ENCODE measurements at regions not wholly inside any gene's neighbourhood (a gene's known extent, or its start where the extent isn't known, plus 50 kb on each side); places are given as distances from the start of the nearest gene placed in this dataset.

DNA sequence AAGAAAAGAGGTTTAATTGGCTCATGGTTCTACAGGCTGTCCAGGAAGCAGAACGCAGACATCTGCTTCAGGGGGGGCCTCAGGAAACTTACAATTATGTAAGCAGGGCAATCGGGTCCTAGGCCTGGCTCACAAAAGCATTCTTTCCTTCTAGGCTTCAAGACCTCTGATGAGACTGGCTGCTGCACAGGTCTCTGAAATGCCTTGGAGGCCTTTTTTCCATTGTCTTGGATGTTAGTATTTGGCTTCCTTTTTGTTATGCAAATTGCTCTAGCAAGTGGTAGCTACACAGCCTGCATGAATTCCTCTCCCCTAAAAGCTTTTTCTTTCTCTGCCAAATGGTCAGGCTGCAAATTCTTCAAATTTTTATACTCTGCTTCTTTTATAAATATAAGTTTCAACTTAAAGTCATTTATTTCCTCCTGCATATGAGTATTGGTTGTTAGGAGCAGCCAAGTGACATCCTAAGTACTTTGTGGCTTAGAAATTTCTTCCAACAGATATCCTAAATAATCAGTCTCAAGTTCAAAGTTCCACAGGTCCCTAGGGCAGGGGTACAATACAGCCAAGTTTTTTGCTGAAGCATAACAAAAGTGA lies 83.1 kb upstream of the SEMA3A start:
- no peak for DNase-seq

DNA sequence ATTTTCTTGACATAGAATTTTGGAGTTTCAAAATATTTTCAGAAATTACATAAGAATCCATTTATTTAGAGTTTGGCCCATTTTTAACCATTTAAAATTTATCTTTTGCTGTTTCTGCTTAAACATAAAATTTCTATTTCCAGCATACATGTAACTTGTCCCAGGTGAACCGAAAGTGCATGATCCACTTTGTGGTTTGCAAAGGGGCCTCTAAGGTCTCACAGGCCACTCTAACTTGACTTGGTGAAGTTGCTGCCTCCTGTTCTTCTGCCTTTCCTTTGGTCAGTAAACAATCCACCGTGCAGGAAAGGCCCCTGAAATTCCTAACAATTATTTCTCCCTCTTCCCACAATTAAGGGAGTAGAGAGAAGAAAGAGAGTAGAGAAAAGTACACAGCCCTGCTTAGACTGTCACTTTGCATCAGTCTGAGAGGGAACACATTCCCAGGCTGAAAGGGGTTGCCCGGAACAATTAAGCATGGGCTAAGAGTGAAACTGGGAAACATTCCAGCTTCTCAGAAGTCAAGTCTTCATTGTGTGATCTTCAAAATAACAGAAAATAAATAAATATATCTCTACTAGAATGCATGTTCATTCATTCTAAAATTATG lies 79.5 kb upstream of the SEMA3A start:
- DNase-seq: no peak

DNA sequence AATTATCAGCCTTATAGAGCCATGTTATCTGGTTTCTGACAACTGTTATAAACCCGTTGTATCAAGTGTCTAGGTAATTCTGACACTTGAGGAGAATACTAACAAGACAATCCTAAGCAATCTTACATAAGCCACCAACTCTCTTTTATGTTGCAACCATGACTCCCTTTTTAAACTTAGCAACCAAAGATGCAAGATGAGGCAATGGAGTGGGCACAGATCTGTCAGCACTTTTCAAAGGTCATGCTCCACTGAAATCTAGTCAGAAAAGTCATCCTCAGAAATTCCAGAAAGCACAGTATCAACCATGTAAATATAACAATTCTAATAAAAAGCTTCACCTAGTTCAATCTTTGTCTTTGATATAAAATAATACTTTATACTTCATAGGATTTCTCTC lies 77.0 kb upstream of the SEMA3A start:
- no peak for DNase-seq

- DNase-seq: no peak
Measured at GRCh38 chr7:84264396-84264795, 69.8 kb upstream of the SEMA3A start.

GRCh38 chr7:84263106-84263505 lies 68.5 kb upstream of the SEMA3A start:
- no peak for DNase-seq

GRCh38 chr7:84261509-84261908 lies 66.9 kb upstream of the SEMA3A start:
- DNase-seq: no peak

DNA sequence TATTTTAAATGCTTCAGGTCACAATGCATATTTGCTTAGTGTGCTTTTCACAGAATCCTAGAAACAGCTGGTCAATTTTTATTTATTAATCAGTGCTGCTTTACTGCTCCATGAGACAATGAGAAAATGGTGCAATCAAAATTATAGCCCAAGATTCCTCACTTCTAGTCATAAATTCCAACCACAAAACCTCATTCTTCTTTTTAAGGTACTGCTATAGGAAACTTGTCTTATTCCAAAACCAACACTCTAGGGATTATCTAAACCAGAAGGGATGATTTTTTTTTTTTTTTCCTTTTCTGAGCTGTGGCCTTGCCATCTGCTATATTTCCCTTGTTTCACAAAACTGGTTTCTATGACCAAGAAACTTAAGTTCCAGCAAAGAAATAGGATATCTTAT lies 64.0 kb upstream of the SEMA3A start:
- DNase-seq: no peak

GRCh38 chr7:84256571-84256971 lies 62.0 kb upstream of the SEMA3A start:
- DNase-seq: no peak

GRCh38 chr7:84251277-84251781 lies 56.7 kb upstream of the SEMA3A start:
- no peak for DNase-seq

DNA sequence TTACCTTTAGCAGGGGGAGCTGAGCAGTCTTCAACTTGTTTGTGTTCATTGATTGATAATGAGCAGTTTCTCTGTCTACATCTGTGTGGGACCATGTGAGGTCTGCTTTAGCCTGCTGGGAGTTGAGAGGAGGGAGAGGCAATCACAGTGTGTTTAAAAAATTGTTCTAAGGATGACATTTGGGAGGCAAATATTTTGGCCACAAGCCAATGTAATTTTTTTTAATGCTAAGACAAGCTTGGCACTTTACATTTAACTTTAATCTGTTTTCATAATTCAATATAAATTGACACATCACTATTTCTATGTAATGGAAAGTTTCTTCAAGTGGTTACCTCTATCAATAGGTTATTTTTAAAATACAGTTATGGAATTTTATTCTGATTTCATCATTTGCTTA lies 55.9 kb upstream of the SEMA3A start:
- no peak for DNase-seq

- no peak for DNase-seq
Measured at GRCh38 chr7:84249656-84250055, 55.1 kb upstream of the SEMA3A start.

GRCh38 chr7:84248843-84249242 lies 54.3 kb upstream of the SEMA3A start:
- no peak for DNase-seq

DNA sequence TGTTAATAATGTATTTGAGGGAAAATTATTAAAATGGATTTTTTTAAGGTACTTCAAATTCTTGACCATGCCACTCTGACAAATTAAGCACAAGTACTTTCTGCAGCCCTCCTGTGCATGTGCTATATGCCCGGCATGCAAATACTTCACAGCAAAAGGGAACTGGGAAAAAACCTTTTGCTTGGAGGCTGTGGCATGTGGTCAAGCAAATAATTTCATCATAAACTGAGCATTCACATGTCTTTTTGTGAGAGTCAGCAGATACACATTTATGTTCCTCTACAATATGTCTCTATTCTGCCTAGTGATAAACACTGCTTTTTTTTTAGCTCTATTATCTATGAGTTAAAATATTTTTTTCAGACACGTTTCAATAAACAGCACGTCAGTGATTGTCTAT lies 53.7 kb upstream of the SEMA3A start:
- DNase-seq: no peak

DNA sequence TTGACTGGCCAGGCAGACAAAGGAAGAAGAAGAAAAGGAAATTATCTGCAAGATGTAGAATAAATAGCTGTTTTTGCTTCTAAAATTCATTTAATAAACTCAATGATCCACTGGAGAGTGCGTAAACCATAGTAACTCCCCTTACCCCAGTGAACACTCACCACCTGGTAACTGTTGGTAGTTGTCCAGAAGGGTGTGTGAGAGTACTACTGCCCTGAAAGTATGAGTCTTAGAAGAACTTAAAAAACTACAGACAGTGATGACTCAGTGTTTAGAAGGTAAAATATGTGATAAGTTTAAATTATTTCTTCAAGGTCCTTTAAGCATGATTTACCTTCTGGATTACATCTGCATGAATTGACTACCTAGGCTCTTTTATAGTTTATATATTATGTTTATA lies 53.0 kb upstream of the SEMA3A start:
- no peak for DNase-seq

- DNase-seq: no peak
Measured at GRCh38 chr7:84245835-84246234, 51.2 kb upstream of the SEMA3A start.
